ENCODE measurements at regions not wholly inside any gene's neighbourhood (a gene's known extent, or its start where the extent isn't known, plus 50 kb on each side); places are given as distances from the start of the nearest gene placed in this dataset.

DNA sequence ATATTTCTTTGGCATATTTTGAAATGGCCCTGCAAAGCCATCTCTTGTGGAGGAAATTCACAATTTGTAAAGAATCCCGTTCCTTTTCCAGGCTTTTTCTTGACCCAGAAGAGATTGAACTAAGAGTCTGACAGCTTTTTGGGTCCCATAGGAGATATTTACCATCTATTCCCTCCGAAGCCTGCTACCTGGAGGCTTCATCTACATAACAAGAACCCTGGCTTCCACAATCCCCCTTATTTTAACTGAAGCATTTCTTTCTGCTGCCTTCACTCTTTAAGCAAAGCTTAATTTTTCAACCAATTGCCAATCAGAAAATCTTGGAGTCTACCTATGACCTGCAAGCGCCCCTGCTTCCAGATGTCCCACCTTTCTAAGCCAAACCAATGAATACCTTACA, 248.1 kb upstream of the GADL1 start:
- Histone ChIP-seq H3K9ac (no peak overlapping the region), H4K20me1 (ENCODE audit: insufficient read depth) (no peaks in the 10 kb centered on the region), H3K4me2 (ENCODE audit: unreplicated experiment) (no peak overlapping the region), H3K36me3 (ENCODE audit: low read depth) (no peaks in the 10 kb centered on the region), H3K4me1 (ENCODE audit: insufficient read depth) (peaks cover 7% of the 10 kb centered on the region; the same call in 1 of the 2 replicates), H3K4me3 (no peak overlapping the region), H2AFZ (no peak overlapping the region), H3K79me2 (ENCODE audit: insufficient read depth) (no peaks in the 10 kb centered on the region), H3K9me3 (ENCODE audit: low read depth) (no peaks in the 10 kb centered on the region), H3K27me3 (replicated peaks; ENCODE audit: insufficient read depth) (no peaks in the 10 kb centered on the region), H3K9me2 (ENCODE audit: insufficient read depth) (no peaks in the 10 kb centered on the region), H3K27ac (no peak overlapping the region), H3F3A (ENCODE audit: insufficient read depth) (no peaks in the 10 kb centered on the region)
- 61 to 67% methylated on average over 3 of the region's 3 CpGs for WGBS, 2 experiments (ENCODE audit: low coverage in 1 of 2, low lambda C conversion rate in 2 of 2, missing lambda C conversion rate in 2 of 2)
- TF ChIP-seq EZH2phosphoT487 (IDR thresholded peaks at IDR 0.05; ENCODE audit: insufficient read depth, low read depth) (no peak), EZH2 (IDR thresholded peaks at IDR 0.05; ENCODE audit: insufficient read depth, poor library complexity, severe bottlenecking) (no peak)
- no peak for DNase-seq
- in situ Hi-C loops (cut with MboI): no loop called here

DNA sequence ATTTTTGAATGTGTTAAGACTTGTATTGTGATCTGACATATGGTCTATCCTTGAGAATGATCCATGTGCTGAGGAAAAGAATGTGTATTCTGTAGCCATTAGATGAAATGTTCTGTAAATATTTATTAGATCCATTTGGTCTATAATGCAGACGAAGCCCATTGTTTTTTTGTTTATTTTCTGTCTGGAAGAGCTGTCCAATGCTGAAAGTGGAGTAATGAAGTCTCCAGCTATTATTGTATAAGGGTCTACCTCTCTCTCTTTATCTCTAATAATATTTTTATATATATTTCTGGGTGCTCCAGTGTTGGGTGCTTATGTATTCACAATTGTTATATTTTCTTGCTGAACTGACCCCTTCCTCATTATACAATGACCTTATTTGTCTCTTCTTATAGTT, 250.6 kb upstream of the GADL1 start:
- Histone ChIP-seq H3K79me2 (ENCODE audit: insufficient read depth) (no peaks in the 10 kb centered on the region), H3F3A (ENCODE audit: insufficient read depth) (no peaks in the 10 kb centered on the region), H3K9ac (no peak overlapping the region), H3K4me2 (ENCODE audit: unreplicated experiment) (no peak overlapping the region), H3K4me1 (ENCODE audit: insufficient read depth) (no peaks in the 10 kb centered on the region), H3K27me3 (replicated peaks; ENCODE audit: insufficient read depth) (no peaks in the 10 kb centered on the region), H3K9me3 (ENCODE audit: low read depth) (no peaks in the 10 kb centered on the region), H3K36me3 (ENCODE audit: low read depth) (no peaks in the 10 kb centered on the region), H4K20me1 (ENCODE audit: insufficient read depth) (no peaks in the 10 kb centered on the region), H3K4me3 (no peak overlapping the region), H2AFZ (no peak overlapping the region), H3K27ac (no peak overlapping the region), H3K9me2 (ENCODE audit: insufficient read depth) (no peaks in the 10 kb centered on the region)
- in situ Hi-C loops (cut with MboI): no loop called here
- 78 to 88% methylated on average over 1 of the region's 1 CpG for WGBS, 2 experiments (ENCODE audit: low coverage in 1 of 2, low lambda C conversion rate in 2 of 2, missing lambda C conversion rate in 2 of 2)
- no peak for TF ChIP-seq EZH2phosphoT487 (IDR thresholded peaks at IDR 0.05; ENCODE audit: insufficient read depth, low read depth)
- TF ChIP-seq EZH2 (IDR thresholded peaks at IDR 0.05; ENCODE audit: insufficient read depth, poor library complexity, severe bottlenecking): no peak
- DNase-seq: no peak

DNA sequence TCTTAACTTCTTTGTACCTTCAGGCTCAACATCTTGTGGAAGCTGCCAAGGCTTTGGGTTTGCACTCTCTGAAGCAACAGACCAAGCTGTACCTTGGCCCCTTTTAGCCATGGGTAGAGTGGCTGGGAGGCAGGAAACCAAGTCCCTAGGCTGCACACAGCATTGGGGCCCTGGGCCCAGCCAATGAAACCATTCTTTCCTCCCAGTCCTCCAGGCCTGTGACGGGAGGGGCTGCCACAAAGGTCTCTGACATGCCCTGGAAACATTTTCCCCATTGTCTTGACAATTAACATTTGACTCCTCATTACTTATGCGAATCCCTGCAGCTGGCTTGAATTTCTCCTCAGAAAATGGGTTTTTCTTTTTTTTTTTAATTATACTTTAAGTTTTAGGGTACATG, 253.1 kb upstream of the GADL1 start:
- no peak overlapping the region for H3K27ac ChIP-seq
- no peak overlapping the region for H3K4me3 ChIP-seq
- in situ Hi-C loops (cut with MboI): no loop called here

DNA sequence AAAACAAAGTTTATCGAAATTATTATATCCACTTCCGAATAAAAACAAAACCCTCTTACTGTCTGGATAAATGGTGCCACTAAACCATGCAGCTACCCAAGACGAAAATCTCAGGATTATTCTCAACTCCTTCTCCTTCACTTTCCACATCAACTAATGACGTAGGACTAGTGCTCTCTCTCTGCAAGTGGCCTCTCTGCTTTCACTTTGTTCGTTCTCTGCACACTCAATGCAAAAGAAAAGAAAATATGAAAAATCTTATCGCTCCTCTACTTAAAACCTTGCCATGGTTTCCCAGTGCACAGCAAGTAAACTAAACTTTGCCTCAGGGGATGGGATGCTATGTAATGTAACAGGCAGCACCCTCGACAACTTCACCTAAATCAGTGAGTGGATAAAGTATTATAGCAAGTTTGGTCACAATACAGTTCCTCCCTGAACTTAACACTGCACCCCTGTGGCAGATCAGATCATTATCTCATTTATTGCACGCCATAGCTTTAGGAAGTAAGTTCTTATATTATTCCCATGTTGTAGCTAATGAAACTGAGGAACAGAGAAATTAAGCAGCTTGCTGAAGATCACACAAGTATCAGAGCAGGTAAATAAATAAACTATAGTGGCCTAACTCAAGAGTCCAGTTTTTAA, 262.7 kb upstream of the GADL1 start:
- Histone ChIP-seq H3K9ac (no peak overlapping the region), H3K9me2 (ENCODE audit: insufficient read depth) (no peaks in the 10 kb centered on the region), H3K27ac (no peak overlapping the region), H3K79me2 (ENCODE audit: insufficient read depth) (no peaks in the 10 kb centered on the region), H3K27me3 (replicated peaks; ENCODE audit: insufficient read depth) (no peaks in the 10 kb centered on the region), H3F3A (ENCODE audit: insufficient read depth) (peaks cover 5% of the 10 kb centered on the region), H4K20me1 (ENCODE audit: insufficient read depth) (no peaks in the 10 kb centered on the region), H3K36me3 (ENCODE audit: low read depth) (no peaks in the 10 kb centered on the region), H2AFZ (no peak overlapping the region), H3K4me3 (no peak overlapping the region), H3K4me1 (ENCODE audit: insufficient read depth) (peaks cover 13% of the 10 kb centered on the region), H3K9me3 (ENCODE audit: low read depth) (no peaks in the 10 kb centered on the region), H3K4me2 (ENCODE audit: unreplicated experiment) (no peak overlapping the region)
- no peak for DNase-seq
- 87% methylated on average over 8 of the region's 8 CpGs for WGBS, 2 experiments (ENCODE audit: low coverage in 1 of 2, low lambda C conversion rate in 2 of 2, missing lambda C conversion rate in 2 of 2)
- TF ChIP-seq EZH2phosphoT487 (IDR thresholded peaks at IDR 0.05; ENCODE audit: insufficient read depth, low read depth): no peak
- no peak for TF ChIP-seq EZH2 (IDR thresholded peaks at IDR 0.05; ENCODE audit: insufficient read depth, poor library complexity, severe bottlenecking)
- in situ Hi-C loops (cut with MboI): no loop called here

More for the DNA sequence above, 253.1 kb upstream of the GADL1 start:
- H3K9ac ChIP-seq: no peak overlapping the region
- no peak overlapping the region for H2AFZ ChIP-seq
- no peaks in the 10 kb centered on the region for H3K79me2 ChIP-seq (ENCODE audit: insufficient read depth)
- 64 to 72% methylated on average over 2 of the region's 2 CpGs for WGBS, 2 experiments (ENCODE audit: low coverage in 1 of 2, low lambda C conversion rate in 2 of 2, missing lambda C conversion rate in 2 of 2)
- no peaks in the 10 kb centered on the region for H3K4me1 ChIP-seq (ENCODE audit: insufficient read depth)
- no peaks in the 10 kb centered on the region for H3K27me3 ChIP-seq (replicated peaks; ENCODE audit: insufficient read depth)
- no peaks in the 10 kb centered on the region for H3K9me2 ChIP-seq (ENCODE audit: insufficient read depth)
- TF ChIP-seq EZH2 (IDR thresholded peaks at IDR 0.05; ENCODE audit: insufficient read depth, poor library complexity, severe bottlenecking): no peak
- TF ChIP-seq EZH2phosphoT487 (IDR thresholded peaks at IDR 0.05; ENCODE audit: insufficient read depth, low read depth): no peak
- no peaks in the 10 kb centered on the region for H4K20me1 ChIP-seq (ENCODE audit: insufficient read depth)
- no peaks in the 10 kb centered on the region for H3F3A ChIP-seq (ENCODE audit: insufficient read depth)
- H3K9me3 ChIP-seq (ENCODE audit: low read depth): no peaks in the 10 kb centered on the region
- no peaks in the 10 kb centered on the region for H3K36me3 ChIP-seq (ENCODE audit: low read depth)
- H3K4me2 ChIP-seq (ENCODE audit: unreplicated experiment): no peak overlapping the region
- no peak for DNase-seq

Data from GM23248 (cell line).